Left ventricle myocardium superior (tissue), 1 donor: ENCODE measurements at regions not wholly inside any gene's neighbourhood (a gene's known extent, or its start where the extent isn't known, plus 50 kb on each side); places are given as distances from the start of the nearest gene placed in this dataset.

Experiments used
- ATAC-seq: fragments of 200-7000 bp; cut with Tn5 transposase; one replicate; pipeline ENCODE4 v1.9.1; 2020; ENCODE audit warnings: mild to moderate bottlenecking, moderate library complexity
- DNase-seq: peaks from one replicate; pipeline ENCODE4 v3.0.0-alpha.2; 2020
- intact Hi-C: fragments of 100-400 bp; cut with micrococcal nuclease; formaldehyde crosslinking; loops from one replicate; pipeline ENCODE4 v1.11.0; 2022
- donor health status: DM: no; HTN: yes; CAD: no; lungs with severe emphysema.

DNA sequence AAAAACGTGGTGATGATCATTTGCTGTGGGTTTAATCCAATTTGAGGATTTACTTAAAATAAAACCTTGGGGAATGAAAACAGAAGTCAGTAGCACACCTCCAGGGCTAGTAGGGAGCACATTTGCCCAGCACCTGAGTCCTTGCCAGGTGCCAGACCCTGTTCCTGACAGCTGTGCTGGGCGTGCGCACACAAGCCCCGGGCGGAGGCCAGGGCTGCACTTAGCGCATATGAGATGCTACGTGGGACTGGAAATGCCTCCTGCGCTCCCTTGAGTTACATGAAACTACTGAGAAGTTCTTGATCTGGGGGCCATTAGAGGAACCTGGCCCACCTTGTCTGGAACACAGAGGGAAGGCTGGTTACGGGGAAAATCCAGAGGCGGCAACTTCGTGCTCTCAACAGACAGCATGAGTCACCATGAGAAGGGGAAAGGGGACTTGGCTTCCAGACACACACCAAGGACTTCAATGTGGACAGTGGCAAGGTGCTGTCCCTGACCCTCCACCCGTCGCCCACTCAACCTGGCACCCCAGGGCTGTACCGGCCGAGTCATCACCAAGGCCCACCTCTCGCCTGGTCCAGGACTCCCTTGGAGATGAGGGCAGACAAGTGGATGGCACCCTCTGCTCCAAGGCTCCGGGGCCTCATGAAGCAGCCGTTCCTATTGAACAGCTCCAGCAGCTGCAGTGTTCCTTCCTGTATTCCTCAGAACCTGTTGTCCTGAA lies 1468.6 kb downstream of the BRD1 start:
- DNase-seq, result peak; percentile 7
- intact Hi-C loops, result no loop called here
- ATAC-seq, result no peak

- ATAC-seq, result no peak
- peak; percentile 3 for DNase-seq
- intact Hi-C loops, result no loop called here
Measured at GRCh38 chr22:48357961-48358360, 1469.7 kb downstream of the BRD1 start.

GRCh38 chr22:48357196-48357595 lies 1470.5 kb downstream of the BRD1 start:
- intact Hi-C loops, result no loop called here
- DNase-seq, result peak; percentile 13
- no peak for ATAC-seq

DNA sequence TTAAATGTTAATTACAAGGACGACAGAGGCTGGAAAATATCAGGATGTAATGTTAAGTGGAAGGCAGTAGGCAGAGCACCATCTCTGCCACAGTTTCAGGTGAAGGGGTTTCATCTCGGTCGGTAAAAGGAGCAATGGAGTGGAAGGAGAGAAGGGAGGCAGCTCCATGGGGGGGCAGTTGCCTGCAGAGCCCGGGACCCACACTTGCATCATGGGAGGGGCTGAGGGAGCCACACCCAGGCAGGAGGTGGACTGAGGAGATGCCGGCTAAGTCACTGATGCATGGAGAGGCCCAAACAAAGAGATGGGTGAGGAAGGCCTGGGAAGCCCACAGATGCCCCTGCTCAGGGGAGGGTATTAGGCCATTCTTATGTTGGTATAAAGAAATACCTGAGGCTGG lies 1470.9 kb downstream of the BRD1 start:
- intact Hi-C loops, result no loop called here
- DNase-seq (no peak), ATAC-seq (no peak)

DNA sequence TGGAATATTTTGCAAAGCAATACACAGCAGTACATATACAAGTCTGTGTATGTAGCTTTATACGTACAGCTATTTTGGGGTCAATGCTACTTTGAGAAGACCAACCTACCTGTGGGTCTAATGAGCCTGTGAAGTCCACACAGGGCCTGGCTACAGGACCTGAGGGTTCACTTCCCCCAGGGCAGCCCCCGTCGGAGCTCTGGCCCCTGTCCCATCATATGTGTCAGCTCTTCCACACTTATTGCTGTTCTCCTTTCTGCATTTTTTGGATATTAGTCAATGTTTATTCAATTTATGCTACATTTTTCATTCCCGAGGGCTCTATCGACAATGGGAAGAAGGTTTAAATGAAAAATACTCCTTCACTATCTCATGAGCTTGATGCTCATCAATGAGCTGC lies 1473.6 kb downstream of the BRD1 start:
- intact Hi-C loops, result no loop called here
- ATAC-seq (no peak), DNase-seq (no peak)

DNA sequence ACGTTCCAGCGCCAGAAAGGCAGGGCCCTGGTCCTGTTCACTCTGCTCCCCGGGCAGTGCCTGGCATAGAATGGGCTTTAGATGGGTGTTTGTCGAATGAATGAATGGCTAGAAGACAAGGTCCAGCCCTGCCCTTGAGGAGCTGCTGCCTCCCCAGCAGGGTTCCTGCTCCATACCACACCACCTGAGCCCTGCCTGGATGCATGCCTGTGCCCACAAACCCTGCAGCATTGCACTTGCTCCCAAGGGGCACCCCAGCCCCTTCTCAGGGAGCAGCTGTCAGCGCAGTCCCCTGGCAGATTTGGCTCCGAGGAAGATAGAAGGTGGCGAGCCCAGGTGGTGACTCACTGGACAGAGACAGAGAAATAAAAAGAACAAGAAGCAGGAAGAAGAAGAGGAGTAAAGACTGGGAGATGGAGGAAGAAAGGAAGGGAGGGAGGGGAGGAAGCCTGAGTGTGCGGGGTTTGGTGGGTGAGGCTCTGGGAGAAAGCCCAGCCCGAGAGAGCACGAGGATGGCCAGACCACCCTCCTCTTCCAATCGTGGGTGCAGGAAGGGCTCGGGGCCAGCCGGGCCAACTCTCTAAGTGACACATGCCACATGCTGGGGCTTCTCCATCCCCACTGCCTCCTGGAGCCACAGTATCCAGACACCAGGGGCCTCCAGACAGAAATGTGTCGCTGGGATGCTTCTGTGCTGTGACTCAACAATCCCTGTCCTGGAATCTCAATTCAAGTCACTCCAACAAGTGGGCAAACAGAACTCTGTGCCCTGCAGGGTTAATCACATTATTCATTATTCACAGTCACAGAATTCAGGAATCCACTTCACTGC lies 1474.3 kb downstream of the BRD1 start:
- intact Hi-C loops, result no loop called here
- DNase-seq (peak; percentile 7), ATAC-seq (no peak)

DNA sequence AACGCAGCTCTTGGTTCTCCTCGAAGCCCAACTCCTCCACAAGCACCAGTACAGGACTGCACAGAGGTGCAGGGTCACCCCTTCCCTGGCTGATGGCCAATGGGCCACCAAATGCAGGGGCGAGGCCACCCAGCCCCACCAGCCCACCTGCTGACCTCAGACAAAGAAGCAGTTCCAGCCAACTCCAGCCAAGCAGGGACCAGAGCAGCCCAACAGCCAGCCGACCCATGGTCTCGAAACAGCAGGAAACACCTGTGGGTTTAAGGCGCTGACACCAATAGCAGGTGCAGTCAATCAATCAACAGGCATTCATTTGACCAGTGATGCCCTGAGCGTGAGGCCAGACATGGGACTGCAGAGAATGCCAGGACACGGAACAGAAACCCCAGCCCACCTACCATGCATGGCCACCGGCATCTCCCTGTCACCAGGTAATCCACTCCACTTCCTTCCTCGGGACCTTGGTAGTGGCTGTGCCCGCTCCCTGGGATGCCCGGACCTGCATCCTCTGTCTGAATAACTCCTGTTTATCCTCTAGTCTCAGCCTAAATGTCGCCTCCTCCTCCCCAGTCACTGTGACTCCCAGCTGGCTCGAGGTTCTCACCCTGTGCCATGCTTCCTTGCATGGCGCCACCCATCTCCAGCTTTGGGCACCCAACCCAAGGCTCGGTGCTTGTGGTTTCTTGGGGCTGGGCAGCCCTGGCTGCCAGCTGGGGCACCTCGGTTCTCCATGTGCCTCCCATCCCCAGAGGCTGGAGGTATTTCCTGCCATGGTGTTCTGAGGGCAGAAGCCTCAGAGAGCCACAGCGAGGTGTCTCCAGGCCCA lies 1475.4 kb downstream of the BRD1 start:
- DNase-seq (peak; percentile 11), ATAC-seq (no peak)
- intact Hi-C loops, result no loop called here

DNA sequence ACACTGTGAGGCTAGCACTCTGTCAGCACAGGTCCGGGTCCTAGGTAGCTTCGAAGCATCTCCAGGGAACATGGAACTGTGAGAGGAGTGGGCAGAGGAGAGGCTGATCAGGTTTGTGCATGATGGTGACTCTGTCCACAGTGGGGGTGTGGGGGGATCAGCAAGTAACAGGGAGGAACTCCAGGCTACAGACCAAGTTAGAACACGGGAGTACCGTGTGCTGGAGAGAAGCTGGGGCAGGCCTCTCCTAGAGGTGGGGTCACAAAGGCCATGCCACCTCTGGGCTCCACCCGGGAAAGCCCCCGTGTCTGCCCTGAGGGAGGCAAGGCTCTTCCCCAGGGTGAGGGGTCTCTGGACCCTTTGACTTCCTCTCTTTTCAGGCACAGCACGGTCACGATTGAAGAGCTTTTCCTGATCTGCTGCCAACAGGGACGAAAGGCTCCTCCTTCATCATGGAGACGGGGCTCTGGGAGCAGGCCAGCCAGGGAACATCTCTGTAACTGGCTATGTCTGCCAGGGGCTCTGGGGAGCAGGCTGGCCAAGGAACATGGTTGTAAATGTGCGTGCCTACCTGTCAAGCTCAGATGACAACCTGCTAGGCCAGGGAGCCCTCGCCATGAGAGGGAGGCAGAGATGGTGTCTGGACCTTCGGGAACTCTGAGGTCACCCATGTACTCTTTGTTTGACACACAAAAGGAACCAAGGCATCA lies 1476.1 kb downstream of the BRD1 start:
- intact Hi-C loops, result no loop called here
- no peak for DNase-seq
- no peak for ATAC-seq

GRCh38 chr22:48350456-48350855 lies 1477.2 kb downstream of the BRD1 start:
- ATAC-seq (no peak), DNase-seq (no peak)
- intact Hi-C loops, result no loop called here

- intact Hi-C loops, result no loop called here
- ATAC-seq (no peak), DNase-seq (no peak)
Measured at GRCh38 chr22:48348855-48349254, 1478.8 kb downstream of the BRD1 start.

GRCh38 chr22:48347311-48347710 lies 1480.4 kb downstream of the BRD1 start:
- ATAC-seq, result no peak
- no peak for DNase-seq
- intact Hi-C loops, result no loop called here

DNA sequence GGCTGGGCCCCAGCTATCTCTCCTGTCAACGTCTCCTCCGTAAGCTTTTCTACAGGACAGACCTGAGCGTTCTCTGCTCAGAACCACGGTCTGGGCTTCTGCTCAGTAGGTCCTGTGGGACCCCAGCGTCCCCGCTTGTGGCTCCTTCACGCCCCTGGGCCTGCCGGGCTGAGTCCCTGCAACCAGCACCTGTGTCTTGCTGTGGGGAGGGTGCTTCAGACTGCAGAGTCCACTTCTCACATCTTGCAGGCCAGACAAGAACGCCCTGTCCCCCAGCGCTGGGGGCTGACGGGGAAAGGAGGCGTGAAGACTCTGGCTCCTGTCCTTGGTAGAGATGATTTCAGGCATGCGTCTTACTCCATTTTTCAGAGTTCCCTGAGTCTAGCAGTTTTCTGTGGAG lies 1480.8 kb downstream of the BRD1 start:
- ATAC-seq, result no peak
- intact Hi-C loops, result no loop called here
- no peak for DNase-seq

- ATAC-seq, result no peak
- DNase-seq, result no peak
- intact Hi-C loops, result no loop called here
Measured at GRCh38 chr22:48346311-48346710, 1481.4 kb downstream of the BRD1 start.

- intact Hi-C loops, result no loop called here
- DNase-seq (no peak), ATAC-seq (no peak)
Measured at GRCh38 chr22:48345631-48346030, 1482.0 kb downstream of the BRD1 start.

- no peak for DNase-seq
- ATAC-seq, result no peak
- intact Hi-C loops, result no loop called here
Measured at GRCh38 chr22:48343461-48343860, 1484.2 kb downstream of the BRD1 start.

- no peak for ATAC-seq
- intact Hi-C loops, result no loop called here
- no peak for DNase-seq
Measured at GRCh38 chr22:48342732-48343131, 1484.9 kb downstream of the BRD1 start.

DNA sequence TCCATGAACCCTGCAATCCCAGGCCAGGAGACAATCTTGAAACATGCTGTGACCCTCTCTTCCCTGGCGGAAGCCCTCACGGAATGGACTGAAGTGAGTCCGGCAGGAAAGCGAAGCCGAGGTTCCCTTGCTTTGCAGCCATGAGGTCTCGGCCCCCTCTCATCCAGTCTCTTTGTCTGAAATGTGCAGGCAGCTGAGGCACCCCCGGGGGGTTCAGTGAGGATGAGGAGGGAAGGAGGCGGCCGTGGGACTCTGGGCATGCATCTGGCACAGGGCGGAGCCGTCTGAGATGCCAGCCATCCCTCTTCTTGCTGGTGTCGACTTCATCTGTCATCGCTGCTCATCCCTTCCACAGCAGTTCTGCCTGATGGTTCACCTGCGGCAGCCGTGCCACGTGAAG lies 1485.7 kb downstream of the BRD1 start:
- ATAC-seq (no peak), DNase-seq (no peak)
- intact Hi-C loops, result no loop called here

DNA sequence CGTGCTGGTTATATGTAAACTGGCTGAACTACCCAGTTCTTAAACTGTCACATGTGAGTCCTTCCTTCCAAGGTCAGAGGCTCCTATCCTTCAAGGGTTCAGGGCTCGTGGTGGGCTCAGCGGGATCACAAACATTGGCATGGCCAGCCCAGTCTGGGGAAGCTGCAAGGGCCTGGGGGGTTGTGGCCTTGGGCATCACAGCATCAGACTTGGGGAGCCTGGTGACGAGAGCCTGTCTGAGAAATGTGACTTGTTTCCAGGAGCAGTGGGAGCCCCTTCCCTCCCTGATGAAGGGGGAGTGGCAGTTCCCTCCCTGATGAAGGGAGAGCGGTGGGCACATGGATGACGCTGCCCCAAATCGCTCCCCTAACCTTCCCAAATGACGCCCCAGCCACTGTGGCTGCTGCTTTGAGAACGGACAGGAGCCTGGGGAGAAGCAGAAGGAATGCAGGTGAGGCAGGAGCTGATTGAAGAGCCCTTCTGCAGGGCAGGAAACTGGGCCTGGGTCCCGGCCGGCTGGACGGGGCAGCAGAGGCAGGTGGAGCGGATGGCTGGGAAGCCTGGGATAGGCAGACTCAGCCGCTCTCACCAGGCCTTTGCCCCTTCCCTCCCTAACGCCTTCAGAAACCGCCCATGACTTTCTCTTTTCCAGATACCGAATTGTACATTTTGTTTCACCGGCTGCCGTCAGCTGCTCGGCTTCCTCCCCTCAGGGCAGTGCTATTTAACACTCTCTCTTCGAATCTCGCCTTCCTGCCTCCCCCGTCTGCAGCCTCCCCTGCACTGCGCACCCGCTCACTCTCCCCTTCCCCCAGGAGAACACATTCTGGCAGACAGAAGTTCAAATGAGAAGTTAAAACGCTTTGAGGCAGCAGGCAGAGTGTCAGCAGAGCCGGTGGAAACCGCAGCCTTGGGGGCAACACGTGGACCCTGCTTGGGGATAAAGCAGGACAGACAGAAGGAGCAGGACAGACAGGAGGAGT lies 1486.7 kb downstream of the BRD1 start:
- intact Hi-C loops, result no loop called here
- no peak for ATAC-seq
- DNase-seq, result no peak
